ENCODE measurements at regions not wholly inside any gene's neighbourhood (a gene's known extent, or its start where the extent isn't known, plus 50 kb on each side); places are given as distances from the start of the nearest gene placed in this dataset.

GRCh38 chr3:139291276-139292051, 52.4 kb upstream of the MRPS22 start:
- dilution Hi-C loops (cut with HindIII; ENCODE audit: low sequenced_read_pairs, unreplicated experiment) (no loop called here), intact Hi-C loops (cut with micrococcal nuclease) (no loop called here), in situ Hi-C loops (cut with MboI; ENCODE audit: low sequenced_read_pairs) (no loop called here)
- ChIA-PET CTCF (interaction anchor here (0.8 kb wide), 1 partner anchor 179 kb away, joined by 3 read pairs; no protein-coding TSS in a partner anchor), POLR2A (ENCODE audit: unreplicated experiment) (interaction anchor here (1.6 kb wide), 1 partner anchor 9 kb away, joined by 6 read pairs; no protein-coding TSS in a partner anchor)
- BruUV-seq (replicated peaks): no TSS peak
- H3K9me1 ChIP-seq (ENCODE audit: insufficient read depth, low read length): peaks cover 5% of the 10 kb centered on the region; the same call in 1 of the 2 replicates
- H3K36me3 ChIP-seq (ENCODE audit: control insufficient read depth, insufficient read depth, low read length): no peaks in the 10 kb centered on the region
- peak overlapping the region; percentile 63 for H2AK5ac ChIP-seq (ENCODE audit: low read depth, low read length)
- peak overlapping the region; percentile 81 for H2BK120ac ChIP-seq (ENCODE audit: low read depth, low read length)
- H4K91ac ChIP-seq (ENCODE audit: insufficient read depth, low read depth, low read length): peak overlapping the region; percentile 77
- H3K27ac ChIP-seq (ENCODE audit: insufficient read depth, low read length): no peak overlapping the region
- no peaks in the 10 kb centered on the region for H3K9me3 ChIP-seq (ENCODE audit: control insufficient read depth, insufficient read depth, low read length)
- no peak overlapping the region for H3K4me3 ChIP-seq (ENCODE audit: insufficient read depth, low read depth, low read length)
- H4K20me1 ChIP-seq (ENCODE audit: insufficient read depth, low read length): no peaks in the 10 kb centered on the region
- peak overlapping the region; percentile 84 for H2BK20ac ChIP-seq (ENCODE audit: low read depth, low read length)
- no peak overlapping the region for H2AFZ ChIP-seq (replicated peaks; ENCODE audit: low read length, poor library complexity)
- H2BK5ac ChIP-seq (ENCODE audit: low read depth, low read length, poor library complexity, severe bottlenecking): no peak overlapping the region
- peaks cover 22% of the 10 kb centered on the region for H3K4me1 ChIP-seq (ENCODE audit: control insufficient read depth, insufficient read depth, low read length)
- ATAC-seq (ENCODE audit: low read depth): no peak
- peak overlapping the region; percentile 61; the same call in 1 of the 2 replicates for H3K14ac ChIP-seq (replicated peaks; ENCODE audit: low read depth, low read length)
- H3K27me3 ChIP-seq (ENCODE audit: control insufficient read depth, insufficient read depth, low read length): no peaks in the 10 kb centered on the region
- 60% methylated on average over 1 of the region's 4 CpGs; no CpG with 5 or more reads in 1 of the 2 experiments for WGBS, 2 experiments (ENCODE audit: extremely low coverage in 2 of 2, insufficient read length in 1 of 2)
- H3K23ac ChIP-seq (ENCODE audit: low read depth, low read length): no peak overlapping the region; the same call in 1 of the 2 replicates
- H2AK9ac ChIP-seq (replicated peaks; ENCODE audit: low read depth, low read length, poor library complexity): no peak overlapping the region
- no peaks in the 10 kb centered on the region for H3K79me1 ChIP-seq (ENCODE audit: low read depth in 1 of 2, low read length in 2 of 2)
- H3K4me2 ChIP-seq (ENCODE audit: low read depth, low read length): no peak overlapping the region
- H3K9ac ChIP-seq (ENCODE audit: low read depth, low read length): no peak overlapping the region
- H3K18ac ChIP-seq (ENCODE audit: low read depth, low read length): peak overlapping the region; percentile 80
- peak overlapping the region; percentile 59; the same call in 1 of the 3 replicates for H2BK15ac ChIP-seq (ENCODE audit: low read depth, low read length)
- H4K8ac ChIP-seq (ENCODE audit: low read depth in 2 of 2, low read length in 2 of 2): peak overlapping the region; percentile 37 to 79; a peak in 2 of 4 replicates
- H3K56ac ChIP-seq (ENCODE audit: extremely low read depth, insufficient read depth, low read length): no peak overlapping the region
- peak overlapping the region; percentile 77 for H3K4ac ChIP-seq (ENCODE audit: low read depth, low read length)
- peak overlapping the region; percentile 62; the same call in 1 of the 2 replicates for H4K5ac ChIP-seq (ENCODE audit: low read depth, low read length)
- DNase-seq: no peak
- TF ChIP-seq SMC3 (IDR thresholded peaks at IDR 0.05; ENCODE audit: low read depth, low read length) (no peak), POLR2A (IDR thresholded peaks at IDR 0.05; ENCODE audit: low read depth, low read length) (no peak), RAD21 (IDR thresholded peaks at IDR 0.05; ENCODE audit: low read length) (no peak), ELK1 (IDR thresholded peaks at IDR 0.05; ENCODE audit: borderline replicate concordance, low read depth, low read length) (no peak), MAFK (IDR thresholded peaks at IDR 0.05; ENCODE audit: low read depth, low read length) (no peak), MXI1 (IDR thresholded peaks at IDR 0.05; ENCODE audit: borderline replicate concordance, low read depth, low read length) (no peak), CHD1 (IDR thresholded peaks at IDR 0.05; ENCODE audit: low read depth, low read length) (no peak), USF2 (IDR thresholded peaks at IDR 0.05; ENCODE audit: low read depth, low read length) (no peak), RFX5 (IDR thresholded peaks at IDR 0.05; ENCODE audit: low read depth, low read length) (no peak), NFE2L2 (IDR thresholded peaks at IDR 0.05; ENCODE audit: low read depth, low read length) (no peak), FOS (IDR thresholded peaks at IDR 0.05; ENCODE audit: low read depth, low read length) (no peak), CEBPB (IDR thresholded peaks at IDR 0.05; ENCODE audit: low read depth, low read length) (no peak), MAZ (IDR thresholded peaks at IDR 0.05; ENCODE audit: borderline replicate concordance, low read depth, low read length) (no peak), RCOR1 (IDR thresholded peaks at IDR 0.05; ENCODE audit: insufficient replicate concordance, low read length) (no peak), CTCF (conservative IDR thresholded peaks at IDR 0.05; ENCODE audit: low read depth, low read length) (no peak)

All from IMR-90 (cell line).